PFSK-1 (cell line): ENCODE measurements at regions not wholly inside any gene's neighbourhood (a gene's known extent, or its start where the extent isn't known, plus 50 kb on each side); places are given as distances from the start of the nearest gene placed in this dataset.

Source experiments
- POLR2AphosphoS5 ChIP-seq: IDR thresholded peaks from 2 replicates; pipeline ENCODE4 v1.6.1; 2012; ENCODE audit warnings: low read depth, mild to moderate bottlenecking, control low read depth, low read length, moderate library complexity
- SIN3A ChIP-seq: IDR thresholded peaks from 2 replicates; pipeline ENCODE4 v1.6.1; 2012; ENCODE audit warnings: mild to moderate bottlenecking, low read length, moderate library complexity, borderline replicate concordance; ENCODE audit not compliant: insufficient read depth
- TAF1 ChIP-seq: IDR thresholded peaks from 2 replicates; pipeline ENCODE4 v1.6.1; 2012; ENCODE audit warnings: low read length, control low read depth, borderline replicate concordance; ENCODE audit not compliant: insufficient read depth
- TF ChIP-seq, protein P1 (sequence below), 2 experiments: IDR thresholded peaks; 2 replicates each; pipeline versions ENCODE4 v1.6.1 to v1.8.0; 2011 to 2012; ENCODE audit warnings: low read depth in 2 of 2, low read length in 2 of 2, control low read depth in 1 of 2, inconsistent platforms in 1 of 2, mild to moderate bottlenecking in 1 of 2, moderate library complexity in 1 of 2; ENCODE audit not compliant: insufficient read depth in 1 of 2

DNA sequence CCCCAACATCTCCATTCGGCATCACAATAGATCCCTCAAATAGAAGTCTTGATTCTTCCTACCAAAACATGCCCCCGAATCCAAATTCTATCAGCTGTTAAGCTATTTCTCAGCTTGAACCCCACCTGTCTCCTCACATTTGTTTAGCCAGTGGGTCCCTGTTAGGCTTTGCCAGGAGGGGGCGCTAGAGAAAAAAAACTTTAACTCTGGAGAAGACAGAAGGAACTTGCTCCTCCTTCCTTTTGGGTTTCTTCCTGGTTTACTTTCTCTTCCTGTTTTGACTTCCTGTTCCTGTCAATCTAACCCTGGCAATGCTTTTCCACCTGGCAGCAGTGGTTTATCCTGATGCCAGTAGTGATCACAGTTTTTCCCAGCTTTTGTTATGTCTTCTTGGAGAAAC lies 95.6 kb upstream of the KCNK1 start:
- TF ChIP-seq POLR2AphosphoS5 = no peak
- no peak for TF ChIP-seq TAF1
- TF ChIP-seq SIN3A = no peak
- TF ChIP-seq, protein P1, sequence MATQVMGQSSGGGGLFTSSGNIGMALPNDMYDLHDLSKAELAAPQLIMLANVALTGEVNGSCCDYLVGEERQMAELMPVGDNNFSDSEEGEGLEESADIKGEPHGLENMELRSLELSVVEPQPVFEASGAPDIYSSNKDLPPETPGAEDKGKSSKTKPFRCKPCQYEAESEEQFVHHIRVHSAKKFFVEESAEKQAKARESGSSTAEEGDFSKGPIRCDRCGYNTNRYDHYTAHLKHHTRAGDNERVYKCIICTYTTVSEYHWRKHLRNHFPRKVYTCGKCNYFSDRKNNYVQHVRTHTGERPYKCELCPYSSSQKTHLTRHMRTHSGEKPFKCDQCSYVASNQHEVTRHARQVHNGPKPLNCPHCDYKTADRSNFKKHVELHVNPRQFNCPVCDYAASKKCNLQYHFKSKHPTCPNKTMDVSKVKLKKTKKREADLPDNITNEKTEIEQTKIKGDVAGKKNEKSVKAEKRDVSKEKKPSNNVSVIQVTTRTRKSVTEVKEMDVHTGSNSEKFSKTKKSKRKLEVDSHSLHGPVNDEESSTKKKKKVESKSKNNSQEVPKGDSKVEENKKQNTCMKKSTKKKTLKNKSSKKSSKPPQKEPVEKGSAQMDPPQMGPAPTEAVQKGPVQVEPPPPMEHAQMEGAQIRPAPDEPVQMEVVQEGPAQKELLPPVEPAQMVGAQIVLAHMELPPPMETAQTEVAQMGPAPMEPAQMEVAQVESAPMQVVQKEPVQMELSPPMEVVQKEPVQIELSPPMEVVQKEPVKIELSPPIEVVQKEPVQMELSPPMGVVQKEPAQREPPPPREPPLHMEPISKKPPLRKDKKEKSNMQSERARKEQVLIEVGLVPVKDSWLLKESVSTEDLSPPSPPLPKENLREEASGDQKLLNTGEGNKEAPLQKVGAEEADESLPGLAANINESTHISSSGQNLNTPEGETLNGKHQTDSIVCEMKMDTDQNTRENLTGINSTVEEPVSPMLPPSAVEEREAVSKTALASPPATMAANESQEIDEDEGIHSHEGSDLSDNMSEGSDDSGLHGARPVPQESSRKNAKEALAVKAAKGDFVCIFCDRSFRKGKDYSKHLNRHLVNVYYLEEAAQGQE (IDR thresholded peaks at IDR 0.05; ENCODE audit: insufficient read depth in 1 of 2, low read depth in 2 of 2, low read length in 2 of 2) = no peak
